ENCODE measurements at regions not wholly inside any gene's neighbourhood (a gene's known extent, or its start where the extent isn't known, plus 50 kb on each side); places are given as distances from the start of the nearest gene placed in this dataset.
"Not testable (repeated sequence)": the region's sequence is repeated elsewhere in the genome, so short reads cannot be mapped to it uniquely, and the experiment has no call there.

DNA sequence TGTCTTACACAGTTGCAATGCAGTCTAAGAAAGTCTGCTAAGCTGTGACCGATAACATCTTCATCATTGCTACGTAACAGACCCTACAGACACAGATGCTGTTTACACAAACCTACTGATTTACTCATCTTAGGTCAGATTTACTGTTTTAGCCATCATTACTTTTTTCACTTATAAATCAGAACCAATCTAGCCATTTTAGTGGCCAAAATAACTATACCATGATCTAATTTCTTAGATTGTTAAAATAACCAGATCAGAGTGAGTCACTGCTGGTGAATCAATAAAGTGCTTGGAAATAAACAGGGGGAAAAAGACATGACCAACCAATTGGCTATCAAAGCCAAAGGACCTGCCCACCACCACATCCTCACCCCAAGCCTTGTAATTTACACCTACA lies 57.0 kb upstream of the FOXN3 start:
- no peak overlapping the region for H3K4me3 ChIP-seq (ENCODE audit: low read length)
- H3K9ac ChIP-seq (ENCODE audit: low read length): no peak overlapping the region
- H3K36me3 ChIP-seq (ENCODE audit: control insufficient read depth, low read depth, low read length): no peaks in the 10 kb centered on the region
- H3K4me1 ChIP-seq (ENCODE audit: control insufficient read depth, low read depth, low read length): no peaks in the 10 kb centered on the region
- H3K27ac ChIP-seq (ENCODE audit: low read length): no peak overlapping the region
- no peaks in the 10 kb centered on the region for H3K27me3 ChIP-seq (ENCODE audit: control insufficient read depth, insufficient read depth, low read length)
- H3K9me3 ChIP-seq (ENCODE audit: control insufficient read depth, low read depth, low read length): no peaks in the 10 kb centered on the region

DNA sequence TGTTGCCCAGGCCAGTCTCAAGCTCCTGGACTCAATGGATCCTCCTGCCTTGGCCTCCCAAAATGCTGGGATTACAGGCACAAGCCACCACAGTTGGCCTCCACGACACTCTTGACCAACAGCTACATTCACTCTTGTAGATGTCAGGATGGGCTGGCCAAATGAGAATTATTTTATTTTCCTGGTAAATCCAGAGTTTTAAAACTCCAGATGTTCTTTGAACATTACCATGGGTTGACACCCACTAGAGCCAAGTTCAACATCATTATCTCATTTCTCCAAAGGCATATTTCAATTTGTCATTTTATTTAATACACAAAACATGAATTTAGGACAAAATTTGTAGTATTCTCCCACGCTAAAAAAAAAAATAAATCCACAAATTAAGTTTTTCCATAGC lies 56.5 kb upstream of the FOXN3 start:
- no peaks in the 10 kb centered on the region for H3K27me3 ChIP-seq (ENCODE audit: control insufficient read depth, insufficient read depth, low read length)
- no peak overlapping the region for H3K9ac ChIP-seq (ENCODE audit: low read length)
- no peaks in the 10 kb centered on the region for H3K36me3 ChIP-seq (ENCODE audit: control insufficient read depth, low read depth, low read length)
- H3K27ac ChIP-seq (ENCODE audit: low read length): no peak overlapping the region
- no peaks in the 10 kb centered on the region for H3K9me3 ChIP-seq (ENCODE audit: control insufficient read depth, low read depth, low read length)
- no peaks in the 10 kb centered on the region for H3K4me1 ChIP-seq (ENCODE audit: control insufficient read depth, low read depth, low read length)
- H3K4me3 ChIP-seq (ENCODE audit: low read length): no peak overlapping the region

- H3K4me1 ChIP-seq (ENCODE audit: control insufficient read depth, low read depth, low read length): peaks cover 15% of the 10 kb centered on the region
- H3K4me3 ChIP-seq (ENCODE audit: low read length): no peak overlapping the region
- no peak overlapping the region for H3K27ac ChIP-seq (ENCODE audit: low read length)
- no peaks in the 10 kb centered on the region for H3K36me3 ChIP-seq (ENCODE audit: control insufficient read depth, low read depth, low read length)
- no peak overlapping the region for H3K9ac ChIP-seq (ENCODE audit: low read length)
- H3K27me3 ChIP-seq (ENCODE audit: control insufficient read depth, insufficient read depth, low read length): no peaks in the 10 kb centered on the region
- H3K9me3 ChIP-seq (ENCODE audit: control insufficient read depth, low read depth, low read length): no peaks in the 10 kb centered on the region
Observed at GRCh38 chr14:89470401-89470800, 53.4 kb upstream of the FOXN3 start.

DNA sequence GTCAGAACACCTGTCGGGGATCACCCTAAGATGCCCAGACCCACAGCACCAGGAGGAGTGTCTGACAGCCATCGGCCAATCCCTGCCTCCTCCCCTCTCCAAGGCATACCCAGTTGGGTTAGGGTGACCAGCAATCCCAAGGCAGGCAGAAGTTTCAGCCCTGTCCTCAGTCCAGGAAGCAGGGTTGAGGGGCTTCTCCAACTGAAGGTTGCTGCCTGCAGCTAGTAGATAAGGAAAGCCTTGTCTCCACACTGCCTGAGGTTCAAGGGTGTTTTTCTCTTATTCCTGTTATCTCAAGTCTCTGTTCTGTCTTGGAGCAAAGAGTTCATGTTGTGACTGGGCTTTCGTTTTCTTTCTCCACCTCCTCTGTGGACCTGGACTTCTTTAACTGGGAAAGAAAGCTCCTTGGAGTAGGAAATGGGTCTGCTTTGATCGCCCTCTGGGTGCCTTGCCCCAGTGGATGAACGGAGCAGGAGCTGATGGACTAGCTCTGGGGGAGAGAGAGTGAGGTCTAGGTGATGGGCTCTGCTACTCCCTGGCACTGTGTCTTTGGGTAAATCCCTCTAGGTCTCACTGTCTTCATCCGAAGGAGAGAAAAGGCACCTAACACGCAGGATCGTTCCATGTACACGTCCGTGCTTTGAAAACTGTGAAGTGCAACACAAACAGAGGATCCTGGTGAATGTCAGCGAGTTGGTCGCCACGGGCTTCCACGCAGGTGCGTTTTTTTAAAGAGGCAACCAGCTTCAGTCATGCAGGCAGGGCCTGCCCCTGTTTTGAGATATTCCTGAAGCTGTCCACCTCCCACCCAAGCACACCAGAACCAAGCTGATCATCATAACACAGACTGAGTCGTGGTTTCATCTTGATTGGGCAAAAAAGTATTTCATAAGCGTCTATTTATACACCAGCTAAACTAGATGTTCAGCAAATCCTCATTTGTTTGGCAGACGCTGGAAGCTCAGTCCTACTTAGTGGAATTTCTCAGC lies 52.5 kb upstream of the FOXN3 start:
- Histone ChIP-seq H3K36me3 (ENCODE audit: control insufficient read depth, low read depth, low read length) (no peaks in the 10 kb centered on the region), H3K4me3 (ENCODE audit: low read length) (no peak overlapping the region), H3K27ac (ENCODE audit: low read length) (no peak overlapping the region)

DNA sequence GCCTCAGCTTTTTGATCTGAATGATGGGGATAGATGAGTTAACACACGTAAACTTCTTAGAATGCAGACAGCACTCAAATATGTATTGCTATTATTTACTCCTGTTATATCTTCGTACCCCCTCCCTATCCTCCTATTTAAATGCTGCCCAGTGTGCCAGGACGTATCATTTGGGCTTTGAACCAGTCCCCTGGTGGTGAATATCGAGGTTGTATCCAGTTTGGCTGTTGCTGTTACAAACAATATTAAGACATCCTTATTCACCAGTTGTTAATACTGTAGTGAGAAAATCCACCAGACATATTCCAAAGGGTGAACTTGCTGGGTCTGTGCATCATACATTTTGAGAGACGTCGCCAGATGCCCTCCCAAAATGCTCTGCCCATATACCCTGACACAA lies 51.5 kb upstream of the FOXN3 start:
- no peaks in the 10 kb centered on the region for H3K9me3 ChIP-seq (ENCODE audit: control insufficient read depth, low read depth, low read length)
- H3K4me1 ChIP-seq (ENCODE audit: control insufficient read depth, low read depth, low read length): peaks cover 15% of the 10 kb centered on the region
- no peak overlapping the region for H3K9ac ChIP-seq (ENCODE audit: low read length)
- no peak overlapping the region for H3K4me3 ChIP-seq (ENCODE audit: low read length)
- no peaks in the 10 kb centered on the region for H3K27me3 ChIP-seq (ENCODE audit: control insufficient read depth, insufficient read depth, low read length)
- H3K27ac ChIP-seq (ENCODE audit: low read length): no peak overlapping the region
- H3K36me3 ChIP-seq (ENCODE audit: control insufficient read depth, low read depth, low read length): no peaks in the 10 kb centered on the region

More for the DNA sequence above, 52.5 kb upstream of the FOXN3 start:
- no peaks in the 10 kb centered on the region for H3K9me3 ChIP-seq (ENCODE audit: control insufficient read depth, low read depth, low read length)
- H3K27me3 ChIP-seq (ENCODE audit: control insufficient read depth, insufficient read depth, low read length): no peaks in the 10 kb centered on the region
- H3K9ac ChIP-seq (ENCODE audit: low read length): no peak overlapping the region
- H3K4me1 ChIP-seq (ENCODE audit: control insufficient read depth, low read depth, low read length): peaks cover 15% of the 10 kb centered on the region

DNA sequence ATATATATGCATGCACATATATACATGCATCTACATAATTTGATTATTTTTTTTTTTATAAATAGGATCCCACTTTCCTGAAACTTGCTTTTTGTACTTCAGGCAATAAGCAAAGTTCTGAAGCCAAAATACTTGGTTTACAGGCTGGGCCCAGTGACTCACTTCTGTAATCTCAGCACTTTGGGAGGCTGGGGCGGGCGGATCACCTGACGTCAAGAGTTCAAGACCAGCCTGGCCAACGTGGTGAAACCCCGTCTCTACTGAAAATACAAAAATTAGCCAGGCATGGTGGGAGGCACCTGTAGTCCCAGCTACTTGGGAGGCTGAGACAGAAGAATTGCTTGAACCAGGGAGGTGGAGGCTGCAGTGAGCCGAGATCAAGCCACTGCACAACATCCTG lies 51.0 kb upstream of the FOXN3 start:
- H3K36me3 ChIP-seq (ENCODE audit: control insufficient read depth, low read depth, low read length); H3K27me3 ChIP-seq (ENCODE audit: control insufficient read depth, insufficient read depth, low read length): not testable (repeated sequence)

DNA sequence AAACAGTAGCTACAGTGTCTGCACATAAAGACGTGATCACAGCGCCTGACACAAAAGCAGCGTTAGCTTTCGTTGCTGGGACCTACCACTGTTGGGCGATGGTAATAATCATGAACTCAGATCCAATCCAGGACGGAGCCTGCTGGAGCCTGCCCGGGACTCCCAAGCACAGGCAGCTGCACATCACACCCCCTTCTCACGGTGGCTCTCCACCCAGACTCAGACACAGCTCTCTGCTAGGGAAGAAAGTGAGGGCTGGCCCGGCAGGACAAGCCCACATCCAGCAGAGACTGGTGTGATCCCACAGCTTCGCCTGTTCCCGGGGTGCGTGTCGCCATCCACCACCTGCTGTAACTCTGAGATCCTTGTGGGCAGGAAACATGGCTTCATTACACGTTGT lies 49.9 kb upstream of the FOXN3 start:
- H3K9ac ChIP-seq (ENCODE audit: low read length): no peak overlapping the region
- no peaks in the 10 kb centered on the region for H3K36me3 ChIP-seq (ENCODE audit: control insufficient read depth, low read depth, low read length)
- H3K4me1 ChIP-seq (ENCODE audit: control insufficient read depth, low read depth, low read length): peaks cover 15% of the 10 kb centered on the region
- no peak overlapping the region for H3K4me3 ChIP-seq (ENCODE audit: low read length)
- H3K9me3 ChIP-seq (ENCODE audit: control insufficient read depth, low read depth, low read length): no peaks in the 10 kb centered on the region
- no peak overlapping the region for H3K27ac ChIP-seq (ENCODE audit: low read length)
- no peaks in the 10 kb centered on the region for H3K27me3 ChIP-seq (ENCODE audit: control insufficient read depth, insufficient read depth, low read length)

More for the DNA sequence above, 51.0 kb upstream of the FOXN3 start:
- H3K4me3 ChIP-seq (ENCODE audit: low read length); H3K9me3 ChIP-seq (ENCODE audit: control insufficient read depth, low read depth, low read length); H3K27ac ChIP-seq (ENCODE audit: low read length); H3K9ac ChIP-seq (ENCODE audit: low read length): not testable (repeated sequence)
- H3K4me1 ChIP-seq (ENCODE audit: control insufficient read depth, low read depth, low read length): peaks cover 15% of the 10 kb centered on the region
